C4-2B (cell line): ENCODE measurements at regions not wholly inside any gene's neighbourhood (a gene's known extent, or its start where the extent isn't known, plus 50 kb on each side); places are given as distances from the start of the nearest gene placed in this dataset.

Experiments used
- H3K27ac ChIP-seq: fragments of 450-650 bp; 2 replicates; pipeline ENCODE4 v1.5.1; 2017
- CTCF ChIP-seq: fragments of 450-650 bp; conservative IDR thresholded peaks from 2 replicates; pipeline ENCODE4 v1.5.1; 2017; ENCODE audit warnings: mild to moderate bottlenecking
- ZFX ChIP-seq: fragments of 450-650 bp; IDR thresholded peaks from 2 replicates; pipeline ENCODE4 v1.6.1; 2017

- H3K27ac ChIP-seq, result no peak overlapping the region
- no peak for TF ChIP-seq CTCF
- TF ChIP-seq ZFX, result no peak
These were observed 427.2 kb downstream of the ZIC1 start for GRCh38 chr3:147836330-147836729.

DNA sequence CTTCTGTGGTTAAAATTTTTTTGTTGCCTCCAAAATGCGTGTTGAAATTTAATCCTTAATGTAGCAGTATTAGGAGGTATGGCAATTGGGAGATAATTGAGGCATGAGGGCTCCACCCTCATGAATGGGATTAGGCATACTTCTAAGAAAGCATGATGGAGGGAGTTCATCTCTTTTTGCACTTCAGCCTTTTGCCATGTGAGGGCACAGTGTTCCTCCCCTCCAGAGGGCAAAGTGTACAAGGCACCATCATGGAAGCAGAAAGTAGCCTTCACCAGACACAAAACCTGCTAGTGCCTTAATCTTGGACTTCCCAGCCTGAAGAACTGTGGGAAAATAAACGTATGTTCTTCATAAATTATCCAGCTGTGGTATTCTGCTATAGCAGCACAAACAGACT is 429.5 kb downstream of the ZIC1 start:
- TF ChIP-seq CTCF, result peak; percentile 30
- no peak for TF ChIP-seq ZFX
- H3K27ac ChIP-seq, result no peak overlapping the region

- TF ChIP-seq ZFX (no peak), CTCF (no peak)
- H3K27ac ChIP-seq, result no peak overlapping the region
These were observed 434.2 kb downstream of the ZIC1 start for GRCh38 chr3:147843331-147843730.

GRCh38 chr3:147846293-147846692 is 437.1 kb downstream of the ZIC1 start:
- TF ChIP-seq CTCF (no peak), ZFX (no peak)
- H3K27ac ChIP-seq, result no peak overlapping the region

- TF ChIP-seq ZFX (no peak), CTCF (no peak)
- H3K27ac ChIP-seq, result no peak overlapping the region
These were observed 437.8 kb downstream of the ZIC1 start for GRCh38 chr3:147846854-147847478.

DNA sequence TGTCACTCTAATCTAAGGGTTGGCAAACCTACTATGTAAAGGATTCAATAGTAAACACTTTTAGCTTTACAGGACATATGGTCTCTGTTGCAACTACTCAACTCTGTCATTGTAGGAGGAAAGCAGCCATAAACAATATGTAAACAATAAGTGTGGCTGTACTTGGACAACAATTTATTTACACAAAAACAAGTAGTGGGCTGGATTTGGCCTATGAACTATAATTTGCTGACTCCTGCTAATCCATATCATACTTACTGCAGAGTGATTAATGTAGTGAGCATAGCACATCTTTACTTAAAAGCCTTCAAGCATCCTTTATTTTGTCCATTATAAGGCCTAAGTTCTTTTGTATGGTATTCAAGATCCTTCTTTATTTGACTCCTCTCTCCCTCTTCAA is 441.9 kb downstream of the ZIC1 start:
- no peak overlapping the region for H3K27ac ChIP-seq
- no peak for TF ChIP-seq ZFX
- no peak for TF ChIP-seq CTCF

DNA sequence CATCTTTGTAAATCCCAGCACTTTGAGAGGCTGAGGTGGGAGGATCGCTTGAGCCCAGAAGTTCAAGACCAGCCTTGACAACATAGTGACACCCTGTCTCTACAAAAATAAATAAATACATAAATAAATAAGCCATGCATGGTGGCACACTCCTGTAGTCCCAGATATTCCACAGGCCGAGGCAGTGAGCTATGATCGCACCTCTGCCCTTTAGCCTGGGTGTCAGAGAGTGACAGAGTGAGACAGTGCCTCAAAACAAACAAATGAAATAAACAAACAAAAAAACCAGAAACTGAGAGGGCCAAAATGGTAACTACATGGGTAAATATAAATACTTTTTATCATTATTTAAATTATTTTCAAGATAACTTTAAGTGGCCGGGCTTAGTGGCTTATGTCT is 445.4 kb downstream of the ZIC1 start:
- no peak overlapping the region for H3K27ac ChIP-seq
- TF ChIP-seq CTCF (no peak), ZFX (no peak)
